ENCODE measurements at regions not wholly inside any gene's neighbourhood (a gene's known extent, or its start where the extent isn't known, plus 50 kb on each side); places are given as distances from the start of the nearest gene placed in this dataset.

DNA sequence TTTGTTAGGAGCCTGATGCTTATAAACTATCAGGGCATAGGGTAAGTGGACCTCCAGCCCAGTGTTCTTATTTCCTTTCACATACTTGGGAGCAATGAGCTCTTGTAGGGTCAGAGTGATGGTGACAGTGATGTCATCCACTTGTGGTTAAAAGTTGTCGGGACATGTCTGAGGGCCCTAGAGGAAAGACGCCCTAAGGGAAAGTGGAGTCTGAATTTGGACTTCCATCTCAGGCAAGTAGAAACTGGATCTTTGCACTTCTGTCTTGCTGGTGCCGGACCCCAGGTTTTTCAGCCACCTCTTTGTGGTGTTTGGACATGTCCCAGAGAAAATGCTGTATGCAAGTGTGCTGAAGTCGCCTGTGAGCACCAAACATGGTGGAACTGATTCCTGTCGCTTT is 900.5 kb downstream of the C6orf118 start:
- TF ChIP-seq, protein P1, sequence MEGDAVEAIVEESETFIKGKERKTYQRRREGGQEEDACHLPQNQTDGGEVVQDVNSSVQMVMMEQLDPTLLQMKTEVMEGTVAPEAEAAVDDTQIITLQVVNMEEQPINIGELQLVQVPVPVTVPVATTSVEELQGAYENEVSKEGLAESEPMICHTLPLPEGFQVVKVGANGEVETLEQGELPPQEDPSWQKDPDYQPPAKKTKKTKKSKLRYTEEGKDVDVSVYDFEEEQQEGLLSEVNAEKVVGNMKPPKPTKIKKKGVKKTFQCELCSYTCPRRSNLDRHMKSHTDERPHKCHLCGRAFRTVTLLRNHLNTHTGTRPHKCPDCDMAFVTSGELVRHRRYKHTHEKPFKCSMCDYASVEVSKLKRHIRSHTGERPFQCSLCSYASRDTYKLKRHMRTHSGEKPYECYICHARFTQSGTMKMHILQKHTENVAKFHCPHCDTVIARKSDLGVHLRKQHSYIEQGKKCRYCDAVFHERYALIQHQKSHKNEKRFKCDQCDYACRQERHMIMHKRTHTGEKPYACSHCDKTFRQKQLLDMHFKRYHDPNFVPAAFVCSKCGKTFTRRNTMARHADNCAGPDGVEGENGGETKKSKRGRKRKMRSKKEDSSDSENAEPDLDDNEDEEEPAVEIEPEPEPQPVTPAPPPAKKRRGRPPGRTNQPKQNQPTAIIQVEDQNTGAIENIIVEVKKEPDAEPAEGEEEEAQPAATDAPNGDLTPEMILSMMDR (IDR thresholded peaks at IDR 0.05 in 4 of 5, conservative IDR thresholded peaks at IDR 0.05 in 1 of 5), result no peak
- TF ChIP-seq POLR2A (IDR thresholded peaks at IDR 0.05), result no peak

Data from gastrocnemius medialis (tissue), 4 donors.